Neural crest cell (in vitro differentiated cells): ENCODE measurements at regions not wholly inside any gene's neighbourhood (a gene's known extent, or its start where the extent isn't known, plus 50 kb on each side); places are given as distances from the start of the nearest gene placed in this dataset.

Experiments
- DNase-seq: peaks from one replicate; pipeline ENCODE4 v3.0.0; 2021; ENCODE audit warnings: low read depth, mixed read lengths, low spot score
- H3K27ac Mint-ChIP-seq: one replicate; pipeline ENCODE4 v1.8.0; 2021; ENCODE audit warnings: mild to moderate bottlenecking, mixed read lengths; ENCODE audit not compliant: unreplicated experiment
- H3K27me3 Mint-ChIP-seq: 2 replicates; pipeline ENCODE4 v1.8.0; 2021; ENCODE audit warnings: low read depth, mild to moderate bottlenecking, mixed read lengths
- H3K36me3 Mint-ChIP-seq: 2 replicates; pipeline ENCODE4 v1.8.0; 2021; ENCODE audit warnings: low read depth, mild to moderate bottlenecking, mixed read lengths
- H3K4me1 Mint-ChIP-seq: 2 replicates; pipeline ENCODE4 v1.8.0; 2021; ENCODE audit warnings: mixed read lengths
- H3K4me3 Mint-ChIP-seq: one replicate; pipeline ENCODE4 v1.8.0; 2021; ENCODE audit warnings: mild to moderate bottlenecking, mixed read lengths
- H3K9me3 Mint-ChIP-seq: 2 replicates; pipeline ENCODE4 v1.8.0; 2021; ENCODE audit warnings: mixed read lengths
- TF ChIP-seq, protein P1 (sequence below): fragments of 200-600 bp; sonication (generic); conservative IDR thresholded peaks from 2 replicates; pipeline ENCODE4 v1.5.0; 2021; ENCODE audit warnings: antibody characterized with exemption, mild to moderate bottlenecking

DNA sequence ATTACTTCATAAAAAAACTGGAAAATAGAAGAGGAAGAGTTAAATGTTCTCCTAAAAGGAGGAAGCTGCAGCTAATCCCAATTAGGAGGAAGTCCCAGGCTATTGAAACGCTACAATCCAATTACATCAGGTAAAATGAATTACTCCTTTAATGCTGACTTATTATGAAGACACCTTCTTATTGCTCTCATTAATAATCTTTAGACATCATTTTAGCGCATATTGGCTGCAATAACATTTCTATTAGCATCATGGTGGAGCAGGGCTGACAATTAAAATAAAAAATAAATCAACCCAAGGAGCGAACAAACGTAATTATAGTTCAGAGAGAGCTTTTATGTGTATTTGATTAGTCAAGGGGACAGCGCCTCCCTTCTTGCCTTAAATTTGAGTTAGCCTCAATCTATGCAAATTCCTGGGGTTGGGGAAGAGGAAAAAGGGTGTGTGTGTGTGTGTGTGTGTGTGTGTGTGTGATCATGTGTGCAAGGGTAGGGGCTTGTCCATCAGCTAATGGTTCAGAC lies 109.0 kb upstream of the IRX6 start:
- Mint-ChIP-seq H3K4me1 (no peaks in the 10 kb centered on the region), H3K9me3 (no peaks in the 10 kb centered on the region), H3K27me3 (peaks cover 12% of the 10 kb centered on the region), H3K4me3 (no peak overlapping the region), H3K36me3 (no peaks in the 10 kb centered on the region), H3K27ac (no peak overlapping the region)
- DNase-seq, result no peak
- TF ChIP-seq, protein P1, sequence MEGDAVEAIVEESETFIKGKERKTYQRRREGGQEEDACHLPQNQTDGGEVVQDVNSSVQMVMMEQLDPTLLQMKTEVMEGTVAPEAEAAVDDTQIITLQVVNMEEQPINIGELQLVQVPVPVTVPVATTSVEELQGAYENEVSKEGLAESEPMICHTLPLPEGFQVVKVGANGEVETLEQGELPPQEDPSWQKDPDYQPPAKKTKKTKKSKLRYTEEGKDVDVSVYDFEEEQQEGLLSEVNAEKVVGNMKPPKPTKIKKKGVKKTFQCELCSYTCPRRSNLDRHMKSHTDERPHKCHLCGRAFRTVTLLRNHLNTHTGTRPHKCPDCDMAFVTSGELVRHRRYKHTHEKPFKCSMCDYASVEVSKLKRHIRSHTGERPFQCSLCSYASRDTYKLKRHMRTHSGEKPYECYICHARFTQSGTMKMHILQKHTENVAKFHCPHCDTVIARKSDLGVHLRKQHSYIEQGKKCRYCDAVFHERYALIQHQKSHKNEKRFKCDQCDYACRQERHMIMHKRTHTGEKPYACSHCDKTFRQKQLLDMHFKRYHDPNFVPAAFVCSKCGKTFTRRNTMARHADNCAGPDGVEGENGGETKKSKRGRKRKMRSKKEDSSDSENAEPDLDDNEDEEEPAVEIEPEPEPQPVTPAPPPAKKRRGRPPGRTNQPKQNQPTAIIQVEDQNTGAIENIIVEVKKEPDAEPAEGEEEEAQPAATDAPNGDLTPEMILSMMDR, result no peak

DNA sequence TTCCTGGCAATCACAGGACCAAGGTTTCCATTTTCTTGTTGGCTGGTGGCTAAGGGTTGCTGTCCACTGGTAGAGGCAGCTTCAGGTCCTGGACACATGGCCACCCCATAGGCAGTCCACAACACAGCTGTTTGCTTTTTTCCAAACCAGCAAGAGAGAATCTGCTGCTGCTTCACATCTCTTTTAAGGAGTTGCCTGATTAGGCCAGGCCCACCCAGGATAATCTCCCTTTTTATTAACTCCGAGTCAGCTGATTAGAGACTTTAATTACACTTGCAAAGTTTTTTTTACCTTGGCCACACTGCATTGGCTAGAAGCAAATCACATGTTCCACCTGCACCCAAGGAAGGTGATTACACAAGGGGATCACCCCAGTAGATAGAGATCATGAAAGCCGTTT lies 106.6 kb upstream of the IRX6 start:
- Mint-ChIP-seq H3K4me3 (no peak overlapping the region), H3K9me3 (no peaks in the 10 kb centered on the region), H3K27me3 (peaks cover 12% of the 10 kb centered on the region), H3K4me1 (no peaks in the 10 kb centered on the region), H3K27ac (no peak overlapping the region), H3K36me3 (no peaks in the 10 kb centered on the region)
- DNase-seq, result no peak
- TF ChIP-seq, protein P1, result no peak

DNA sequence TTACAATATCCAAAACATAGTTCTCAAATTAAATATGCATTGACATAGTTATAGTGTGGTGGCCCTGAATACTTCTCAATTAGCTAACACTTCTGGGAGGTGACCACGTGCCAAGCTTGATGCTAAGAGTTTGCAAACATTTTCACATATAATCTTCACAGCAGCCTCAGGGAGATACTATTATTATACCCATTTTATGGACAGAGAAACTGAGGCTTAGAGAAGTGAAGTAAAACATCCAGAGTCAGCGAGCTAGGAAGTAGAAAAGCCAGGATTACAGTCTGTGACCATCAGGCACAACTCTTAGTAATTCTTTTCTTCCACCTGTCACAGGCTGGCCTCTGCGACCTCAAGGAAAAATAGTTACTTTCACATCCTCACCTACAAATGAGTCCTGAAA lies 102.2 kb upstream of the IRX6 start:
- no peaks in the 10 kb centered on the region for H3K4me1 Mint-ChIP-seq
- DNase-seq, result no peak
- no peak overlapping the region for H3K4me3 Mint-ChIP-seq
- H3K27ac Mint-ChIP-seq, result no peak overlapping the region
- no peaks in the 10 kb centered on the region for H3K36me3 Mint-ChIP-seq
- H3K9me3 Mint-ChIP-seq, result peaks cover 12% of the 10 kb centered on the region
- no peaks in the 10 kb centered on the region for H3K27me3 Mint-ChIP-seq
- TF ChIP-seq, protein P1, result no peak

DNA sequence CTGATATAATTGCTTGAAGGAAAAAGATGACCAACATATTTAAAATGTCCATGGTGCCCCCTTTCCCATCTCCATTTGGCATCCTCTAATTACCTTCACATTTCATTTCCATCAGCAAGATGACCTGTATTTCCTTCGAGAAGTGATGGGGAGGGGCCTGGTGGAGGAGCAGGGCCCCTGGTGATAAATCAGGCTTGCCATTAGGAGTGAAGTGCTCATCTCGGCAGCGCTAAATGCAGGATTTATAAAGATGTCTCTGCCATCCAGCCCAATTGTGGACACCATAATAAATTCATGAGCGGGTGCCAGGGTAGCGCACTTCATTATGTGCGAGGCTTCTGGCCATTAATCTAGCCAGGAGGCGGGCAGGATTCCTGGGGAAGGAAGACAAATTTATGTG lies 101.5 kb upstream of the IRX6 start:
- Mint-ChIP-seq H3K27ac (peak overlapping the region; percentile 13), H3K36me3 (no peaks in the 10 kb centered on the region), H3K4me1 (no peaks in the 10 kb centered on the region), H3K27me3 (no peaks in the 10 kb centered on the region), H3K9me3 (peaks cover 12% of the 10 kb centered on the region), H3K4me3 (no peak overlapping the region)
- DNase-seq, result no peak
- TF ChIP-seq, protein P1, result no peak

DNA sequence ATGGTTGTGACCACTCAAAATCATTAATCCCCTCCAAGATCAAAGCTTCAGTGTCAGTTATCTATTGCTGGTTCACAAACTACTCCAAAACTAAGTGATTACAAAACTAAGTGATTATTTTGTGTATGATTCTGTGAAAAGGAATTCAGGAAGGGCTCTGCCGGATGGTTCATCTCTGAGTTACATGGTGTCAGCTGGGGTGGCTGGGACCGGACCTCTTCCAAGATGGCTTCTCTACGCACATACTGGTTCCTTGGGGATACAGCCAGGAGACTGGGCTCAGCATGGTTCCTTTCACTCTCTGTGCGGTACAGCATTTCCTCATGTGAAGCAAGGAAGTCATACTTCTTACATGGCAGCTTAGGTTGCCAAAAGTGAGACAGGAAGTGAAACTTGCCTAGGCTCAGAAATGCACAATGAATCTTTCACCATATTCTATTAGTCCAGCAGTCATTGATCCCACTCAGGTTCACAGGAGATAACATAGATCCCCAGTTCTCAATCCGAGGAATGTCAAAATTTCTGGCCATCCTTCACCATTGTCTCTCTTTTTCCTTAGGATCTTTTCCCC lies 97.9 kb upstream of the IRX6 start:
- Mint-ChIP-seq H3K9me3 (peaks cover 12% of the 10 kb centered on the region), H3K27ac (no peak overlapping the region), H3K4me3 (no peak overlapping the region), H3K4me1 (no peaks in the 10 kb centered on the region), H3K27me3 (peaks cover 4% of the 10 kb centered on the region), H3K36me3 (no peaks in the 10 kb centered on the region)
- DNase-seq, result no peak
- TF ChIP-seq, protein P1, result no peak
